ENCODE measurements at regions not wholly inside any gene's neighbourhood (a gene's known extent, or its start where the extent isn't known, plus 50 kb on each side); places are given as distances from the start of the nearest gene placed in this dataset.
"Not testable (repeated sequence)": the region's sequence is repeated elsewhere in the genome, so short reads cannot be mapped to it uniquely, and the experiment has no call there.

- no peak overlapping the region for H3K27ac ChIP-seq (ENCODE audit: low read depth, low read length)
Measured at GRCh38 chr10:113479346-113480080, 73.3 kb upstream of the HABP2 start.

GRCh38 chr10:113480081-113480360 lies 72.8 kb upstream of the HABP2 start:
- Histone ChIP-seq H3K27ac (ENCODE audit: low read depth, low read length) (no peak overlapping the region), H3K4me3 (ENCODE audit: low read length) (no peak overlapping the region), H3K36me3 (ENCODE audit: control insufficient read depth, insufficient read depth, low read length) (no peaks in the 10 kb centered on the region), H3K27me3 (ENCODE audit: control insufficient read depth, insufficient read depth, low read length) (no peaks in the 10 kb centered on the region), H3K4me1 (ENCODE audit: control insufficient read depth, insufficient read depth, low read length) (peaks cover 12% of the 10 kb centered on the region), H3K9ac (ENCODE audit: low read length) (no peak overlapping the region)

More at GRCh38 chr10:113479346-113480080, 73.3 kb upstream of the HABP2 start:
- H3K4me1 ChIP-seq (ENCODE audit: control insufficient read depth, insufficient read depth, low read length): peaks cover 16% of the 10 kb centered on the region
- no peaks in the 10 kb centered on the region for H3K27me3 ChIP-seq (ENCODE audit: control insufficient read depth, insufficient read depth, low read length)
- H3K9ac ChIP-seq (ENCODE audit: low read length): no peak overlapping the region
- no peak overlapping the region for H3K4me3 ChIP-seq (ENCODE audit: low read length)
- H3K36me3 ChIP-seq (ENCODE audit: control insufficient read depth, insufficient read depth, low read length): no peaks in the 10 kb centered on the region

- peaks cover 4% of the 10 kb centered on the region for H3K4me1 ChIP-seq (ENCODE audit: control insufficient read depth, insufficient read depth, low read length)
- H3K27ac ChIP-seq (ENCODE audit: low read depth, low read length): no peak overlapping the region
- no peaks in the 10 kb centered on the region for H3K27me3 ChIP-seq (ENCODE audit: control insufficient read depth, insufficient read depth, low read length)
- no peak overlapping the region for H3K9ac ChIP-seq (ENCODE audit: low read length)
- H3K36me3 ChIP-seq (ENCODE audit: control insufficient read depth, insufficient read depth, low read length): no peaks in the 10 kb centered on the region
- H3K4me3 ChIP-seq (ENCODE audit: low read length): no peak overlapping the region
Measured at GRCh38 chr10:113480851-113481502, 71.9 kb upstream of the HABP2 start.

- Histone ChIP-seq H3K27ac (ENCODE audit: low read depth, low read length) (no peak overlapping the region), H3K4me3 (ENCODE audit: low read length) (no peak overlapping the region), H3K36me3 (ENCODE audit: control insufficient read depth, insufficient read depth, low read length) (no peaks in the 10 kb centered on the region), H3K9ac (ENCODE audit: low read length) (no peak overlapping the region), H3K4me1 (ENCODE audit: control insufficient read depth, insufficient read depth, low read length) (no peaks in the 10 kb centered on the region), H3K27me3 (ENCODE audit: control insufficient read depth, insufficient read depth, low read length) (no peaks in the 10 kb centered on the region)
Measured at GRCh38 chr10:113484487-113484886, 68.4 kb upstream of the HABP2 start.

- H3K4me1 ChIP-seq (ENCODE audit: control insufficient read depth, insufficient read depth, low read length): no peaks in the 10 kb centered on the region
- H3K27me3 ChIP-seq (ENCODE audit: control insufficient read depth, insufficient read depth, low read length): no peaks in the 10 kb centered on the region
- no peak overlapping the region for H3K27ac ChIP-seq (ENCODE audit: low read depth, low read length)
- no peak overlapping the region for H3K9ac ChIP-seq (ENCODE audit: low read length)
- no peak overlapping the region for H3K4me3 ChIP-seq (ENCODE audit: low read length)
- H3K36me3 ChIP-seq (ENCODE audit: control insufficient read depth, insufficient read depth, low read length): no peaks in the 10 kb centered on the region
Measured at GRCh38 chr10:113485736-113486135, 67.1 kb upstream of the HABP2 start.

GRCh38 chr10:113486531-113486930 lies 66.3 kb upstream of the HABP2 start:
- H3K36me3 ChIP-seq (ENCODE audit: control insufficient read depth, insufficient read depth, low read length): no peaks in the 10 kb centered on the region
- peaks cover 5% of the 10 kb centered on the region for H3K4me1 ChIP-seq (ENCODE audit: control insufficient read depth, insufficient read depth, low read length)
- H3K27me3 ChIP-seq (ENCODE audit: control insufficient read depth, insufficient read depth, low read length): no peaks in the 10 kb centered on the region
- H3K9ac ChIP-seq (ENCODE audit: low read length): no peak overlapping the region
- no peak overlapping the region for H3K27ac ChIP-seq (ENCODE audit: low read depth, low read length)
- H3K4me3 ChIP-seq (ENCODE audit: low read length): no peak overlapping the region

- no peaks in the 10 kb centered on the region for H3K36me3 ChIP-seq (ENCODE audit: control insufficient read depth, insufficient read depth, low read length)
- no peak overlapping the region for H3K4me3 ChIP-seq (ENCODE audit: low read length)
- no peaks in the 10 kb centered on the region for H3K27me3 ChIP-seq (ENCODE audit: control insufficient read depth, insufficient read depth, low read length)
- no peak overlapping the region for H3K27ac ChIP-seq (ENCODE audit: low read depth, low read length)
- H3K4me1 ChIP-seq (ENCODE audit: control insufficient read depth, insufficient read depth, low read length): peaks cover 5% of the 10 kb centered on the region
- H3K9ac ChIP-seq (ENCODE audit: low read length): no peak overlapping the region
Measured at GRCh38 chr10:113487154-113487553, 65.7 kb upstream of the HABP2 start.

GRCh38 chr10:113488186-113488585 lies 64.7 kb upstream of the HABP2 start:
- Histone ChIP-seq H3K4me3 (ENCODE audit: low read length) (no peak overlapping the region), H3K36me3 (ENCODE audit: control insufficient read depth, insufficient read depth, low read length) (no peaks in the 10 kb centered on the region), H3K9ac (ENCODE audit: low read length) (no peak overlapping the region), H3K27me3 (ENCODE audit: control insufficient read depth, insufficient read depth, low read length) (no peaks in the 10 kb centered on the region), H3K4me1 (ENCODE audit: control insufficient read depth, insufficient read depth, low read length) (peaks cover 9% of the 10 kb centered on the region), H3K27ac (ENCODE audit: low read depth, low read length) (no peak overlapping the region)

- not testable (repeated sequence) for H3K36me3 ChIP-seq (ENCODE audit: control insufficient read depth, insufficient read depth, low read length); H3K27ac ChIP-seq (ENCODE audit: low read depth, low read length)
Measured at GRCh38 chr10:113489522-113489921, 63.3 kb upstream of the HABP2 start.

GRCh38 chr10:113491967-113492565 lies 60.8 kb upstream of the HABP2 start:
- Histone ChIP-seq H3K27ac (ENCODE audit: low read depth, low read length) (peak overlapping the region; percentile 63), H3K4me3 (ENCODE audit: low read length) (peak overlapping the region; percentile 18), H3K4me1 (ENCODE audit: control insufficient read depth, insufficient read depth, low read length) (peaks cover 15% of the 10 kb centered on the region), H3K27me3 (ENCODE audit: control insufficient read depth, insufficient read depth, low read length) (no peaks in the 10 kb centered on the region), H3K9ac (ENCODE audit: low read length) (no peak overlapping the region), H3K36me3 (ENCODE audit: control insufficient read depth, insufficient read depth, low read length) (no peaks in the 10 kb centered on the region)

More at GRCh38 chr10:113489522-113489921, 63.3 kb upstream of the HABP2 start:
- not testable (repeated sequence) for H3K4me3 ChIP-seq (ENCODE audit: low read length); H3K9ac ChIP-seq (ENCODE audit: low read length); H3K27me3 ChIP-seq (ENCODE audit: control insufficient read depth, insufficient read depth, low read length)
- H3K4me1 ChIP-seq (ENCODE audit: control insufficient read depth, insufficient read depth, low read length): peaks cover 11% of the 10 kb centered on the region

GRCh38 chr10:113493195-113493594 lies 59.7 kb upstream of the HABP2 start:
- Histone ChIP-seq H3K9ac (ENCODE audit: low read length) (no peak overlapping the region), H3K4me3 (ENCODE audit: low read length) (no peak overlapping the region), H3K4me1 (ENCODE audit: control insufficient read depth, insufficient read depth, low read length) (peaks cover 15% of the 10 kb centered on the region), H3K27me3 (ENCODE audit: control insufficient read depth, insufficient read depth, low read length) (no peaks in the 10 kb centered on the region), H3K27ac (ENCODE audit: low read depth, low read length) (peak overlapping the region; percentile 63), H3K36me3 (ENCODE audit: control insufficient read depth, insufficient read depth, low read length) (no peaks in the 10 kb centered on the region)

GRCh38 chr10:113493882-113494301 lies 59.0 kb upstream of the HABP2 start:
- Histone ChIP-seq H3K36me3 (ENCODE audit: control insufficient read depth, insufficient read depth, low read length) (no peaks in the 10 kb centered on the region), H3K4me1 (ENCODE audit: control insufficient read depth, insufficient read depth, low read length) (peaks cover 15% of the 10 kb centered on the region), H3K27ac (ENCODE audit: low read depth, low read length) (peak overlapping the region; percentile 33), H3K4me3 (ENCODE audit: low read length) (no peak overlapping the region), H3K27me3 (ENCODE audit: control insufficient read depth, insufficient read depth, low read length) (no peaks in the 10 kb centered on the region), H3K9ac (ENCODE audit: low read length) (no peak overlapping the region)

All from rectal smooth muscle tissue (tissue), 1 donor.